Retinal pigment epithelial cell (primary cell): ENCODE measurements at regions not wholly inside any gene's neighbourhood (a gene's known extent, or its start where the extent isn't known, plus 50 kb on each side); places are given as distances from the start of the nearest gene placed in this dataset.
"Not testable (repeated sequence)": the region's sequence is repeated elsewhere in the genome, so short reads cannot be mapped to it uniquely, and the experiment has no call there.

Source experiments
- DNase-seq: peaks from one replicate; pipeline ENCODE4 v3.0.0-alpha.2; 2010; ENCODE audit warnings: low read depth
- H3K4me3 ChIP-seq: 2 replicates; pipeline ENCODE4 v1.5.1; 2011; ENCODE audit warnings: mild to moderate bottlenecking, low read length, control low read depth, moderate library complexity
- TF ChIP-seq, protein P1 (sequence below): conservative IDR thresholded peaks from 2 replicates; pipeline ENCODE4 v1.5.1; 2011; ENCODE audit warnings: low read depth, low read length, control low read depth, inconsistent platforms

DNA sequence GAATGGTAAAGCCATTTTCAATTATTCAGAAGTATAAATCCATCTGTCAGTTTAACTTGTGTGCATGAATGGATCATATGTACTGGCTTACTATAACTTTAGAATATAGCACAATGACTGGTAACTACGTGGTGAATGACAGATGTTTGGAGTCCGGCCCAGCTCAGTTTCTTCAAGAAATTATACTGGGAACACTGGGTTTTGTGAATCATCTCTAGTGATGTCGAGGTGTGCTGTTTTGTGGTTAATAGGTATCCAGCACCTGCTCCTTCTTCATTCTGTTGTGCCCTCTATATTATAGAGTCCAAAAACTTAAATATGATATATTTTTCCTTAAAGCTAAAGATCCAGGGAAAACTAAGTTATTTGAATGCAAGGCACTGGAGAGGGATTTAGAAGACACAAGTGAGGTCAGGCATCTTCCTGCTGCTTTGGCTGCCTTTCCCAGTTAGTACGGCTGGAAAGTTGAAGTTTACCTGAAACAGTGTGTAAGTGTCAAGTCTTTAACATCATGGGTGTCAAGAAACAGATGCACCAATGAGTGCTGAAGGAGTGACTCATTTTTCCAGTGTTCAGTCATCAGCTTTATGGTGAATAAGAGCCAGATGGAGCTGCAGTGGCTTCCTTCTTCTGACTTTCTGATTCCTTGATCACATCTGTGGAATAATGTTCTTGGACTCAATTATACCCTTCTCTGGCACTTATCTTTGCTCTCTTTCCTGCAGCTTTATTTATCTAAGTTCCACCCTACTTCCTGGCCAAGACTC, 1079.5 kb upstream of the CELF4 start:
- TF ChIP-seq, protein P1, sequence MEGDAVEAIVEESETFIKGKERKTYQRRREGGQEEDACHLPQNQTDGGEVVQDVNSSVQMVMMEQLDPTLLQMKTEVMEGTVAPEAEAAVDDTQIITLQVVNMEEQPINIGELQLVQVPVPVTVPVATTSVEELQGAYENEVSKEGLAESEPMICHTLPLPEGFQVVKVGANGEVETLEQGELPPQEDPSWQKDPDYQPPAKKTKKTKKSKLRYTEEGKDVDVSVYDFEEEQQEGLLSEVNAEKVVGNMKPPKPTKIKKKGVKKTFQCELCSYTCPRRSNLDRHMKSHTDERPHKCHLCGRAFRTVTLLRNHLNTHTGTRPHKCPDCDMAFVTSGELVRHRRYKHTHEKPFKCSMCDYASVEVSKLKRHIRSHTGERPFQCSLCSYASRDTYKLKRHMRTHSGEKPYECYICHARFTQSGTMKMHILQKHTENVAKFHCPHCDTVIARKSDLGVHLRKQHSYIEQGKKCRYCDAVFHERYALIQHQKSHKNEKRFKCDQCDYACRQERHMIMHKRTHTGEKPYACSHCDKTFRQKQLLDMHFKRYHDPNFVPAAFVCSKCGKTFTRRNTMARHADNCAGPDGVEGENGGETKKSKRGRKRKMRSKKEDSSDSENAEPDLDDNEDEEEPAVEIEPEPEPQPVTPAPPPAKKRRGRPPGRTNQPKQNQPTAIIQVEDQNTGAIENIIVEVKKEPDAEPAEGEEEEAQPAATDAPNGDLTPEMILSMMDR, result no peak
- H3K4me3 ChIP-seq, result no peak overlapping the region
- DNase-seq, result no peak

DNA sequence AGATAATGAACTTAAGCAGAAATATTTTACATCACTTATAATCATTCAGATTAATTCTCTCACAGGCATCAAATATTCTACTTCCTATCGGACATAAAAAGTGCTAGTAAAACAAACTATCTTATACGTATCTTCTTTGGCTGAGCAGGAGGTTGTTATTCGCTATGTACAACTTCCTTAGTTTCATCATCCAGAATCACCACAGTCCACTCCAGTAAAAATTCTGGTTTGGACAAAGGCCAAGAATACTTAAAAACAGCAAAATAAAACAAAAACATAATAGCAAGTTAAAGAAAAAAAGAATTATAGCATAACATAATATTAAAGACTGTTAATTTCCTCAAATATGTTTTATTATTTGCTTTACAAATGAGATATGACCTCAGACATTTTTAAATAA, 1077.1 kb upstream of the CELF4 start:
- TF ChIP-seq, protein P1, result no peak
- no peak for DNase-seq
- H3K4me3 ChIP-seq, result no peak overlapping the region

DNA sequence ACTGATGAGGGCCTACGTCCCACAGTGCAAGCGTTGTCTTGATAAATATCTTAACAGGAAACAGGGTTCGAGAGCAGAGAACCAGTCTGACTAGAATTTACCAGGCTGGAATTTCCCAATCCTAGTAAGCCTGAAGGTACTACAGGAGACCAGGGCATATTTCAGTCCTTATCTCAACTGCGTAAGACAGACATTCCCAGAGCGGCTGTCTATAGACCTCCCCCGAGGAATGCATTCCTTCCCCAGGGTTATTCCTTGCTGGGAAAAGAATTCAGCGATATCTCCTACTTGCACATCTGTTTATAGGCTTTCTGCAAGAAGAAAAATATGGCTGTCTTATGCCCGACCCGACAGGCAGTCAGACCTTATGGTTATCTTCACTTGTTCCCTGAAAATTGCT, 1074.1 kb upstream of the CELF4 start:
- not testable (repeated sequence) for DNase-seq, H3K4me3 ChIP-seq

DNA sequence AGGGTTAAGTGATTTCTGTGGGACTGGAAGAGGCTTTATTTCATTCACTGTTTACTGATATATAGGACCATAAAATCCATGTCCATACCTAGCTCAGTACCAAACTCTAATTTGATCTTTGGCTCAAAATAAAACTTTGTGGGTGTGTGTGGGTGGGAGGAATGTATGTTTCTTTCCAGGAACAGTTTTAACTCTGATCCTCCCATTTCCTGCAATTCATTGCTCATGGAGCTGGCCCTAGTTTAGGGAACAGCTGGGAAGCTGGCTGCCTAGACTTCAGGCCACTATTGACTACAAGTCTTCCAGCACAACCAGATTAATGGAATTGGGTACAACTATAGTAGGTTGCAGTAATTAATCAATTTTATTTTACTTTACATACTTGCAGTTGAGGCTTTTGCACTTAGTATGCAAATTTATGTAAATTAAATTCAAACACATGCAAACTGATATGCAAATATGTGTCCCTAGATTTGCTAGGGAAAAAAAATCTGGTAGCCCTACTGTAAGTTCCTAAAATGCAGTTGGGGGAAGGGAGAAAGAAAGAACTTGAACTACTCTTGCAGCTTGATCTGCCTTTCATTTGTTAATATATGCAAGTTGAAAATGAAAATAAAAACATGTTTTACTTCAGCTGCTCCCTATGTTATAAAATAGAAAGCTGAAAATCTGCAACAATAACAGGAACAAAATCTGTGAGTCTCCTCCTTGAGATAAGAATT, 1070.3 kb upstream of the CELF4 start:
- TF ChIP-seq, protein P1, result no peak
- no peak overlapping the region for H3K4me3 ChIP-seq
- no peak for DNase-seq

DNA sequence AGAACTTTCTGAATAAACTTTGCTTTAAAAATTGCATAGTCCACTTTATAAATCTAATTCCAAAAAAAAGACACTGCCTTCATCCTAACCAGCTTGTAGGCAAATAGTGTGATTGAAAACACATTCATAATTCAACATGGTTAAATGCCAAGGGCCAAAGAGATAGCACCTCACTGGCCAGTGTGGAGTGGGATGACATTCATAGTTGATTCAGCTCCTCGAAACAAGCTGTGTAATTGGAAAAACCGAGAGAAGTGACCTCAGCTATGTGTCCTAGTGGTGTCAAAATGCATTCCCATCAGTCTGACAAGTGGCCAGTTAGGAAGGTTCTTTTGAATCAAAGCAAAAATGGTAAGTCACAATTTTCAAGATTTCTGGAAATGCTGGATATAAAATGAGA, 1068.5 kb upstream of the CELF4 start:
- DNase-seq, result no peak
- TF ChIP-seq, protein P1, result no peak
- no peak overlapping the region for H3K4me3 ChIP-seq

DNA sequence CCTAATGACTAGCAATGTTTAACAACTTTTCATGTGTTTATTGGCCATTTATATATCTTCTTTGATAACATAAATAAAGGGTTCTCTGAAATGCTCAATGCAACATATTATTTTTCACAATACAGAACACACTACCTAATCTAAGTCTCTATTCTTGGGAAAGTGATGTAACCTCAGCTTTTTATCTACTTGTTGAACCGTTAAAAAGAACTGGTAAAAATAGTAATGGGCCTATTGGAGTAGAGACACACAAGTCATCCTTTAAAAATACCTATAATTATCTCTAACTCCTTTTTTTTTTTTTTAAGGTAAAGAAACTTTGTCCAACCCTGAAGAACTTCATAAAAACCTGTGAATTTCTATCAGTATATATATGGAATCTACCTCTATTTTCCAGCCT, 1067.7 kb upstream of the CELF4 start:
- no peak for DNase-seq
- TF ChIP-seq, protein P1, result no peak
- H3K4me3 ChIP-seq, result no peak overlapping the region

DNA sequence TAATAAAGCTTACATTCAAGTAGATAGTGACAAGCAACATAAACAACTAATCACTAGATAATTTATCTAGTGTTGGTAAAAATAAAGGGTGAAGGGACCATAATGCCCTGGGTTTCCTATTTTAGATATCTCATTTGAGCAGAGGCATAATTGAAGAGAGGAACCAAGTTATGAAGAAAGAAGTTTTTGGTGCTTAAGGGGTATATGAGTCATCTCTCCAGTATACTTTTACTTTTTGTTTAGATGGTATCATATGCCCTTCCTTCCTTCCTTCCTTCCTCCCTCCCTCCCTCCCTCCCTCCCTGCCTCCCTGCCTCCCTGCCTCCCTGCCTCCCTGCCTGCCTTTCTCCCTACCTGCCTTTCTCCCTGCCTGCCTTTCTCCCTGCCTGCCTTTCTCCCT, 1053.5 kb upstream of the CELF4 start:
- no peak for DNase-seq
- H3K4me3 ChIP-seq, result no peak overlapping the region
- TF ChIP-seq, protein P1, result no peak
